Osteocyte (in vitro differentiated cells): ENCODE measurements at regions not wholly inside any gene's neighbourhood (a gene's known extent, or its start where the extent isn't known, plus 50 kb on each side); places are given as distances from the start of the nearest gene placed in this dataset.

Experiments
- DNase-seq: peaks from one replicate; pipeline ENCODE4 v3.0.0; 2021; ENCODE audit warnings: mixed read lengths; ENCODE audit not compliant: unreplicated experiment; ENCODE audit errors: extremely low spot score
- H3K27ac Mint-ChIP-seq: one replicate; pipeline ENCODE4 v1.8.0; 2021; ENCODE audit warnings: mild to moderate bottlenecking, mixed read lengths; ENCODE audit not compliant: unreplicated experiment
- H3K27me3 Mint-ChIP-seq: one replicate; pipeline ENCODE4 v1.8.0; 2021; ENCODE audit warnings: mixed read lengths; ENCODE audit not compliant: unreplicated experiment
- H3K36me3 Mint-ChIP-seq: one replicate; pipeline ENCODE4 v1.8.0; 2021; ENCODE audit warnings: mixed read lengths; ENCODE audit not compliant: unreplicated experiment
- H3K4me1 Mint-ChIP-seq: one replicate; pipeline ENCODE4 v1.8.0; 2021; ENCODE audit warnings: mixed read lengths; ENCODE audit not compliant: unreplicated experiment
- H3K4me3 Mint-ChIP-seq: one replicate; pipeline ENCODE4 v1.8.0; 2021; ENCODE audit warnings: mild to moderate bottlenecking, moderate library complexity, mixed read lengths; ENCODE audit not compliant: unreplicated experiment
- H3K9me3 Mint-ChIP-seq: one replicate; pipeline ENCODE4 v1.8.0; 2021; ENCODE audit warnings: mixed read lengths; ENCODE audit not compliant: unreplicated experiment
- TF ChIP-seq, protein P1 (sequence below): fragments of 200-600 bp; sonication (generic); IDR thresholded peaks from 2 replicates; pipeline ENCODE4 v1.5.0; 2021; ENCODE audit warnings: antibody characterized with exemption, mild to moderate bottlenecking, moderate library complexity

DNA sequence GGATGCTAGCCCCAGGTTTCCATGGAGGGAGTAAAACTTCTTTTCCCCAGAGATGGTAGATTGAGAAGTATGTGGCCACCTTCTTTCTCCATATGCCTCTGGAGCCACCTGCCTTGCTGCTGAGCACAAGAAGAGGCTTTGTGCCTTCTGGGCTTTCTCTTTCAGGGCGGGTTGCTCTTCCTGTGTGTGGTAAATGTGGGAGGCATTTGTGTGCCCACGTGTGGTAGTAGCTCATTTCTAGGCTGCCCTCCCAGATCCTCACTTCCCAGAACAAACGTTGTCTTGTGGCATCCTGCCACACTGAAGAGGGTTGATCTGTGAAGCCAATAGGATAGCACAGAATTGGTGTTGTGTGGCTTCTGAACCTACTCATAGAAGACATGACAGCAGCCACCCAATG is 342.0 kb upstream of the PODXL start:
- Mint-ChIP-seq H3K9me3 (peaks cover 4% of the 10 kb centered on the region), H3K27me3 (no peaks in the 10 kb centered on the region), H3K27ac (peak overlapping the region; percentile 36), H3K4me3 (no peak overlapping the region), H3K36me3 (no peaks in the 10 kb centered on the region), H3K4me1 (peaks cover 61% of the 10 kb centered on the region)
- TF ChIP-seq, protein P1, sequence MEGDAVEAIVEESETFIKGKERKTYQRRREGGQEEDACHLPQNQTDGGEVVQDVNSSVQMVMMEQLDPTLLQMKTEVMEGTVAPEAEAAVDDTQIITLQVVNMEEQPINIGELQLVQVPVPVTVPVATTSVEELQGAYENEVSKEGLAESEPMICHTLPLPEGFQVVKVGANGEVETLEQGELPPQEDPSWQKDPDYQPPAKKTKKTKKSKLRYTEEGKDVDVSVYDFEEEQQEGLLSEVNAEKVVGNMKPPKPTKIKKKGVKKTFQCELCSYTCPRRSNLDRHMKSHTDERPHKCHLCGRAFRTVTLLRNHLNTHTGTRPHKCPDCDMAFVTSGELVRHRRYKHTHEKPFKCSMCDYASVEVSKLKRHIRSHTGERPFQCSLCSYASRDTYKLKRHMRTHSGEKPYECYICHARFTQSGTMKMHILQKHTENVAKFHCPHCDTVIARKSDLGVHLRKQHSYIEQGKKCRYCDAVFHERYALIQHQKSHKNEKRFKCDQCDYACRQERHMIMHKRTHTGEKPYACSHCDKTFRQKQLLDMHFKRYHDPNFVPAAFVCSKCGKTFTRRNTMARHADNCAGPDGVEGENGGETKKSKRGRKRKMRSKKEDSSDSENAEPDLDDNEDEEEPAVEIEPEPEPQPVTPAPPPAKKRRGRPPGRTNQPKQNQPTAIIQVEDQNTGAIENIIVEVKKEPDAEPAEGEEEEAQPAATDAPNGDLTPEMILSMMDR = no peak
- peak; percentile 51 for DNase-seq

DNA sequence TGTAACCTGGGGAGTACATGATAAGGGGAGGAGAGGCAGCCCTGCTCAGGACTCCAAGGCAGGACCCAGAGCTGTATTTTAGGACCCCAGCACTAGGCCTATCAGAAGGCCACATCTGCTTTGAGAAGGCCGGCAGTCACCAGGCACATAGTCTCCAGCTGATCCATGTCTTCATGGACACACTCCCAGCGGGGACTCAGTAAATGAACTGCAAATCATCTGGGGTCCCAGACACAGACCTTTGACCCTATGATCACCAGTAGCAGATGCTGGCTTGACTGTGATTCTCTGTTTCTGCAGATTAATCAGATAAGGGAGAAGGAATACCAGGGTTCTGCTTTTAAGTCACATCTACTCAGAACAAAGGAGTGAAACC is 341.4 kb upstream of the PODXL start:
- peaks cover 63% of the 10 kb centered on the region for H3K4me1 Mint-ChIP-seq
- peaks cover 4% of the 10 kb centered on the region for H3K9me3 Mint-ChIP-seq
- peak overlapping the region; percentile 93 for H3K27ac Mint-ChIP-seq
- peak; percentile 64 for DNase-seq
- H3K27me3 Mint-ChIP-seq = no peaks in the 10 kb centered on the region
- TF ChIP-seq, protein P1 = no peak
- H3K36me3 Mint-ChIP-seq = no peaks in the 10 kb centered on the region
- no peak overlapping the region for H3K4me3 Mint-ChIP-seq

DNA sequence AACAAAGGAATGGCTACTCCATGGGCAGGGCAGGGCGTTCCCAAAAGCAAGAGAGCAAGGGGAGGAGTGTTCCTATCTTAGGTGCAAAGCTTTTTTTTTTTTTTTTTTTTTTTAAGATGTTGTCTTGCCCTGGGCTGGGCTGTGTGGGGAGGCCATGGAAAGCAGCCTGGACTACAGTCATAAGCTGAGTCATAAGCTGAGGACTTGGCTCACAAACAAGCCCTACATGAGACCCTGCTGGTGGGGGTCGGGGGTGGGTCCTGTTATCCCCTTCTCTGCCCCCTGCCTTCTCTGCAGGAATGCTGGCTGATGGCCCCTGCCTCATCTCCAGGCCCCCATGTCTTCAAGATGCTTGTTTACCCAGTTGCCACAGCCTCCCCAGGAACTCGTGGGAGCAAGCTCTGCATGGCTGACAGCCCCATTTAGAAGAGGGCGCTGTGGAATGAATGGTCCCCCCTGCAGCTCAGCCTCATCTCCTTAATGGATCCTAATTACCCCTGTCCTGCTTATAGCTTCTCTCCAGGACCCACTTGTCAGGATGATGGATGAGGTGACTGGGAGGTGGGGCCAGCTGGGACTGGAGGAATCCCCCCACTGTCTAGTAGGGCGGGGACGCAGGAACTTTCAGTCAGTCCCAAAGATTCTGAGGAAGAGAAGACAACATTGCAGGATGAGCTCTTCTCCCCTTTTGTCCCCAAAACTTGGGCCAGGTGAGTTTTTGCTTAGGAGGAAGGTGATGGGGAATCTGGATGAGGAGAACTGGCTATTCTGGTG is 340.8 kb upstream of the PODXL start:
- Mint-ChIP-seq H3K4me1 (peaks cover 63% of the 10 kb centered on the region), H3K36me3 (no peaks in the 10 kb centered on the region), H3K4me3 (no peak overlapping the region), H3K27me3 (no peaks in the 10 kb centered on the region), H3K27ac (peak overlapping the region; percentile 93), H3K9me3 (peaks cover 1% of the 10 kb centered on the region)
- TF ChIP-seq, protein P1 = no peak
- peak; percentile 82 for DNase-seq

DNA sequence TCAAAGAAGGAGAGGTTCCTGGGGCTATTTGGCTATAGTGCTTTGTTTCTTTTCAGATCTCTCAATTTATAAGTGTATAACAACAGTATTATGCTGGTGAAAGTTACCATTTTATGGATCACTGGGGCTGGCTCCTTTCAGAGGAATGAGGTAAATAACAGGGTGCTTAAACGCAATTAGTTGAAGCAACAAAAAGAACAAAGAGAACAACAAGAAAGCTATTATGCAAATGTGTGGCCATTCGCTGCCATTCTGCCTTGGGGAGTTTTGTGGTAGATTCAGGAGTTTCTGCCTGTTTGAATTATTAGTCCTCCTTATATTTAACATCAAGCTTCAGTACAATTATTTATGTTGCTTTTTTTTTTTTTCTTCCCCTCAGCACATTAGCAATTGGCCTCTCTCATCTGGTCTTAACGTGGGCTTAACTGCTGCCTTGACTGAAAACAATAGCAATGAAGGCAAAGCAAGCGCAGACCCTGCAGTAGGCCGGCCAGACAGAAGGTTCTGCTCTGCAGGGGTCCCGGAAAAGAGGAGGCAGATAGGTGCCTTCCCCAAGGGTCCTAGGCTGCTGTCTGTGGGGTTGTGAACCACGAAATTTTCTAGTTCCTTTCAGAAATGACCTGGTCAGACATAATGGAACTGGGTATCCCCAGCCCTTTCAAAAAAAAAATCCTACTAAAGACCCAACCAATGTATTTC is 339.9 kb upstream of the PODXL start:
- no peak overlapping the region for H3K4me3 Mint-ChIP-seq
- no peaks in the 10 kb centered on the region for H3K27me3 Mint-ChIP-seq
- H3K36me3 Mint-ChIP-seq = no peaks in the 10 kb centered on the region
- H3K4me1 Mint-ChIP-seq = peaks cover 63% of the 10 kb centered on the region
- H3K27ac Mint-ChIP-seq = peak overlapping the region; percentile 93
- TF ChIP-seq, protein P1 = no peak
- peak; percentile 19 for DNase-seq
- no peaks in the 10 kb centered on the region for H3K9me3 Mint-ChIP-seq

DNA sequence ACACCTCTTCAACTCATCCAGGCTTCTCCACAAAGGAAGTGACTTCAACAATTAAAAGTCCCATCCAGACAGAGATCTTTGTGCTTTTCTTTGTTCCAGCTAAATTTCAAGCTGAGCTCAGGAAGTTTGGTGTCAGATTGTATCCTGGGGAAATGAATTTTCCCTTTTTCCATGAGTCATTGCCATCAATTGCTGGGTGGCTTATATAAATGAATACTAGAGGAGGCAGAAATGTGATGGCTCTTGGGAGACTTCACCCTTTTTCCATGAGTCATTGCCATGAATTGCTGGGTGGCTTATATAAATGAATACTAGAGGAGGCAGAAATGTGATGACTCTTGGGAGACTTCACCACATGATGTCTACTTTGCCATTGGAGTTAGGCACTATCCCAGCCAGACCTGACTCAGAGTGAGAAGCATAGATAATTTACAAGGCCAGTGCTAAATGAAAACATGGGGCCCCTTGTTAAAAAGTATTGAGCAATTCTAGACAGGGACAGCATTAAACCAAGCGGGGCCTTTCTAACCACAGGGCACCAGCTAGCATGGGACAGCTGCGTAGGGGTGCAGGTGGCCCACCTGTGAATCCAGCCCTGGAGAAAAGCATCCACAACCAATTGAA is 339.2 kb upstream of the PODXL start:
- Mint-ChIP-seq H3K4me3 (no peak overlapping the region), H3K27me3 (no peaks in the 10 kb centered on the region), H3K4me1 (peaks cover 59% of the 10 kb centered on the region), H3K9me3 (no peaks in the 10 kb centered on the region), H3K27ac (peak overlapping the region; percentile 93), H3K36me3 (peaks cover 1% of the 10 kb centered on the region)
- DNase-seq = peak; percentile 54
- TF ChIP-seq, protein P1 = no peak
